H1 (cell line): ENCODE measurements at regions not wholly inside any gene's neighbourhood (a gene's known extent, or its start where the extent isn't known, plus 50 kb on each side); places are given as distances from the start of the nearest gene placed in this dataset.

Source experiments
- BACH1 ChIP-seq: IDR thresholded peaks from 2 replicates; pipeline ENCODE4 v1.6.1; 2012; ENCODE audit warnings: low read length, improper control_type of control experiment
- CHD7 ChIP-seq: fragments of 300-600 bp; sonication (generic); IDR thresholded peaks from 2 replicates; pipeline ENCODE4 v1.7.1; 2012; ENCODE audit warnings: low read length, moderate library complexity, mild to moderate bottlenecking, inconsistent platforms; ENCODE audit not compliant: insufficient replicate concordance
- EGR1 ChIP-seq: IDR thresholded peaks from 2 replicates; pipeline ENCODE4 v1.6.1; 2011; ENCODE audit warnings: low read depth, low read length, borderline replicate concordance
- JUN ChIP-seq: IDR thresholded peaks from 2 replicates; pipeline ENCODE4 v1.6.1; 2011; ENCODE audit warnings: low read depth, mild to moderate bottlenecking, improper control_type of control experiment, low read length
- SP2 ChIP-seq: IDR thresholded peaks from 2 replicates; pipeline ENCODE4 v1.6.1; 2012; ENCODE audit warnings: mild to moderate bottlenecking, low read length, inconsistent platforms
- TCF12 ChIP-seq: IDR thresholded peaks from 2 replicates; pipeline ENCODE4 v1.6.1; 2011; ENCODE audit warnings: low read depth, mild to moderate bottlenecking, low read length
- USF2 ChIP-seq: IDR thresholded peaks from 2 replicates; pipeline ENCODE4 v1.6.1; 2011; ENCODE audit warnings: low read length, improper control_type of control experiment

DNA sequence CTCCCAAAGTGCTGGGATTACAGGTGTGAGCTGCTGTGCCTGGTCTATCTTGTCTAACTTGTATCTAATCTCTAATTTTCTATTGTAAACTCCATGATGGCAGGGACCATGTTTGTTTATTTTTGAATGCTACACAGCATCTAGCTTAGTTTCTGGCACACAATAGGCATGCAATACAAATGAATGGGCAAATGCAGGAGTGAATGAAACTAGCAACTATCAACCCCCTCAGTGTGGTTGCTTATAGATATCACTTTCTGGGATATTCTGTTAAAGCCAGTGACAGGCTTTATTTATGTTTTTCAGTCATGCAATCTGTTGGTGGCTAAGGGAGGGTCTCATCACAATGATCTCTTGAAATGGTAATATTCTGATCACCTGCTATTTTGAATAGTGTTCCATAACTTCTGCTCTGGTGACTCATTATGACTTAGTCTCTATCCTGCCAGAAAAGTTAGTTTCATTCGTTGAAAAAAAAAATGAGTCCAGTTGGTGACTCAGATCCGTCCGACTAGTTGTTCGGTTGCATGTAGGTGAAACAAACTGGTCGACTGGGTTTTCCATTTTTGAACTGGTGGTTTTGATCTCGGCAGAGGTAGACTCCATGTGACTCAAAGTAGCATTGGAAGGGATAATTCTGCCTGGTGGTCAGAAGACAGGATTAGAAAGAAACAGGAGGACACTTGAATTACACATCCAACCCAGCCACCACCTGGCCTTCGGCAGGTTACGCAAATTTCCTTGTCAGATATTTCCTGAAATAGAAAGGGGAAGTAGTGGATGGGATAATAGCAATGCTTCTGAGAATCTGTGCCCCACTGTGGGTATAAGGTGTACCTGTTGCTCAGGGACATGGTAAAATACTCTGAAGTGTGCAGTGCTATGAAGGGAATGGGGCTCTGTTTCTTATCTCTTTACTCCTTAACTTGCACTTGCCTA is 76.8 kb downstream of the GATA3 start (continued):
- no peak for TF ChIP-seq CHD7
- no peak for TF ChIP-seq TCF12
- no peak for TF ChIP-seq USF2
- TF ChIP-seq EGR1 = no peak
- no peak for TF ChIP-seq SP2
- no peak for TF ChIP-seq BACH1
- TF ChIP-seq JUN = no peak
